B cell (primary cell): ENCODE measurements at regions not wholly inside any gene's neighbourhood (a gene's known extent, or its start where the extent isn't known, plus 50 kb on each side); places are given as distances from the start of the nearest gene placed in this dataset.

Experiments
- ATAC-seq: fragments of 200-7000 bp; cut with Tn5 transposase; one replicate; pipeline ENCODE4 v1.10.0; 2021; ENCODE audit warnings: low read depth, mild to moderate bottlenecking, moderate number of reproducible peaks, moderate library complexity
- CTCF ChIA-PET: fragments of 350-600 bp; sonication (Branson Sonifier 250); formaldehyde crosslinking; loops from one replicate; lab custom pipeline; 2021; ENCODE audit warnings: antibody characterized with exemption, inconsistent platforms; lab: Charles Lee
- POLR2A ChIA-PET: fragments of 350-600 bp; sonication (Branson Sonifier 250); formaldehyde crosslinking; loops from one replicate; lab custom pipeline; 2021; ENCODE audit warnings: antibody characterized with exemption; lab: Charles Lee
- DNase-seq: peaks from one replicate; pipeline ENCODE4 v3.0.0; 2013
- H2AFZ ChIP-seq: 2 replicates; pipeline ENCODE4 v1.6.1; 2012; ENCODE audit warnings: mild to moderate bottlenecking, low read depth, low read length; ENCODE audit not compliant: insufficient read depth, poor library complexity, severe bottlenecking
- H3K27ac ChIP-seq, 2 donors: 1 replicate in 1 of 2; 2 replicates in 1 of 2; pipeline ENCODE4 v1.5.1; 2012 to 2013; ENCODE audit warnings: low read length in 2 of 2, mild to moderate bottlenecking in 2 of 2, moderate library complexity in 1 of 2
- H3K27me3 ChIP-seq, 4 experiments: fragments of 200-600 bp in 1 of 4; sonication (generic) in 1 of 4; replicated peaks in 1 of 4; 1 replicate in 2 of 4; 2 replicates in 2 of 4; pipeline versions ENCODE4 v1.6.1 to v1.7.0; 2013 to 2016; ENCODE audit warnings: low read length in 3 of 4, mild to moderate bottlenecking in 2 of 4, mixed read lengths in 1 of 4, moderate library complexity in 1 of 4; ENCODE audit not compliant: insufficient read depth in 4 of 4, control insufficient read depth in 3 of 4; ENCODE audit errors: control extremely low read depth in 1 of 4
- H3K36me3 ChIP-seq, 2 experiments: replicated peaks in 1 of 2; 1 replicate in 1 of 2; 2 replicates in 1 of 2; pipeline versions ENCODE4 v1.6.1 to v1.7.1; 2013; ENCODE audit warnings: low read length in 1 of 2; ENCODE audit not compliant: insufficient read depth in 2 of 2, control insufficient read depth in 1 of 2; ENCODE audit errors: control extremely low read depth in 1 of 2, extremely low read depth in 1 of 2
- H3K4me1 ChIP-seq, 2 donors: fragments of 200-600 bp in 1 of 2; sonication (generic) in 1 of 2; 1 replicate in 1 of 2; 2 replicates in 1 of 2; pipeline versions ENCODE4 v1.5.1 to v1.6.1; 2013 to 2017; ENCODE audit warnings: low read length in 2 of 2; ENCODE audit not compliant: control insufficient read depth in 2 of 2, insufficient read depth in 2 of 2
- H3K4me2 ChIP-seq: replicated peaks from 2 replicates; pipeline ENCODE3; 2012; ENCODE audit warnings: mild to moderate bottlenecking, low read depth, low read length; ENCODE audit not compliant: poor library complexity, severe bottlenecking
- H3K4me3 ChIP-seq, 5 experiments: fragments of 200-600 bp in 1 of 5; sonication (generic) in 1 of 5; 1 replicate in 3 of 5; 2 replicates in 2 of 5; pipeline versions ENCODE4 v1.5.1 to v1.7.0; 2011 to 2016; ENCODE audit warnings: low read length in 4 of 5, mild to moderate bottlenecking in 4 of 5, low read depth in 2 of 5, control low read depth in 1 of 5, moderate library complexity in 1 of 5; ENCODE audit not compliant: insufficient read depth in 1 of 5; ENCODE audit errors: control extremely low read depth in 1 of 5, extremely low read depth in 1 of 5
- H3K79me2 ChIP-seq: fragments of 200-600 bp; sonication (generic); one replicate; pipeline ENCODE4 v1.6.0; 2016; ENCODE audit warnings: low read length; ENCODE audit not compliant: control insufficient read depth, insufficient read depth
- H3K9ac ChIP-seq: fragments of 200-600 bp; sonication (generic); 2 replicates; pipeline ENCODE4 v1.6.1; 2017; ENCODE audit warnings: mild to moderate bottlenecking, low read length, moderate library complexity
- H3K9me3 ChIP-seq, 3 donors: one replicate each; pipeline versions ENCODE4 v1.6.1 to v1.7.1; 2013; ENCODE audit warnings: low read length in 2 of 3; ENCODE audit not compliant: control insufficient read depth in 2 of 3, insufficient read depth in 1 of 3; ENCODE audit errors: control extremely low read depth in 1 of 3
- H4K20me1 ChIP-seq: 2 replicates; pipeline ENCODE4 v1.6.0; 2012; ENCODE audit warnings: mild to moderate bottlenecking, low read length; ENCODE audit not compliant: insufficient read depth, control insufficient read depth, poor library complexity, severe bottlenecking
- H3K27ac Mint-ChIP-seq: one replicate; pipeline ENCODE4 v1.8.0; 2021; ENCODE audit warnings: mixed read lengths
- H3K27me3 Mint-ChIP-seq: one replicate; pipeline ENCODE4 v1.8.0; 2021; ENCODE audit warnings: mixed read lengths
- H3K4me1 Mint-ChIP-seq: one replicate; pipeline ENCODE4 v1.8.0; 2021; ENCODE audit warnings: mixed read lengths
- H3K4me3 Mint-ChIP-seq: one replicate; pipeline ENCODE4 v1.8.0; 2021; ENCODE audit warnings: mixed read lengths
- H3K9me3 Mint-ChIP-seq: one replicate; pipeline ENCODE4 v1.8.0; 2022; ENCODE audit warnings: mixed read lengths; ENCODE audit not compliant: insufficient read depth
- CTCF ChIP-seq: fragments of 200-600 bp; IDR thresholded peaks from one replicate; pipeline ENCODE4 v1.8.0; 2022; ENCODE audit warnings: antibody characterized with exemption, mild to moderate bottlenecking
- EZH2 ChIP-seq: IDR thresholded peaks from 2 replicates; pipeline ENCODE4 v1.6.1; 2012; ENCODE audit warnings: borderline replicate concordance, low read depth, mild to moderate bottlenecking, moderate library complexity, low read length; ENCODE audit not compliant: insufficient read depth, poor library complexity, severe bottlenecking
- WGBS: methylation state at CpG from one replicate; pipeline ENCODE4 v1.1.5; 2013; ENCODE audit warnings: missing lambda C conversion rate; ENCODE audit not compliant: insufficient coverage; 5-methylcytosine and 5-hydroxymethylcytosine counted together
- intact Hi-C: fragments of 100-400 bp; cut with micrococcal nuclease; formaldehyde crosslinking; loops from one replicate; pipeline ENCODE4 v1.10.0; 2022

- H3K27ac Mint-ChIP-seq, result no peak overlapping the region
- POLR2A ChIA-PET, result no interaction called here
- Histone ChIP-seq H3K4me3 (no peak overlapping the region), H3K9me3 (no peaks in the 10 kb centered on the region), H3K4me1 (no peaks in the 10 kb centered on the region), H3K79me2 (no peaks in the 10 kb centered on the region), H4K20me1 (no peaks in the 10 kb centered on the region), H3K4me2 (no peak overlapping the region), H3K27me3 (no peaks in the 10 kb centered on the region), H3K36me3 (no peaks in the 10 kb centered on the region), H3K27ac (no peak overlapping the region), H3K9ac (no peak overlapping the region), H2AFZ (no peak overlapping the region)
- H3K4me1 Mint-ChIP-seq, result no peaks in the 10 kb centered on the region
- no CpG with 5 or more reads among the region's 1 CpG for WGBS
- intact Hi-C loops, result no loop called here
- ATAC-seq, result no peak
- H3K9me3 Mint-ChIP-seq, result peaks cover 2% of the 10 kb centered on the region
- no peak for TF ChIP-seq CTCF
- no peak for TF ChIP-seq EZH2
- DNase-seq, result no peak
- no peaks in the 10 kb centered on the region for H3K27me3 Mint-ChIP-seq
- CTCF ChIA-PET, result no interaction called here
- H3K4me3 Mint-ChIP-seq, result no peak overlapping the region
These were observed 241.7 kb upstream of the GHITM start for GRCh38 chr10:83897626-83898025.

DNA sequence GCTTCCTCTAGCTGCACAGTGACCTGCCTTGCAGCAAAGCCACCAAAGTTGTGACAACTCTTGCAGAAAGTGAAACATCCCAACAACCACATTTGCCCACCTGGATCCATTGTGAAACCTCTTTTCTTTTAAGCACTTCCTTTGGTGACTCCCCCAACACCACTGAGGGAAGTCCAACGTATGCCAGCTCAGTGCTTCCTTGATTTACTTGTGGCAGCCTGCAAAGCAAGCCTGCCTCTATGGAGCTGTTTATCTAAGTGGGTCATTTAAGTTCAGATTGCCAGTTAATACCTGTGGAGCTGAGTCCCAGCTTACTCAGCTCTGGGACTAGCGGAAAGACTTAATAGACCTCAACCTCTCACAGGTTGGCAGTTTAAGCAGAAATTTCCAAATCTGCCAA, 230.8 kb upstream of the GHITM start:
- WGBS, result 60% methylated on average over 2 of the region's 2 CpGs
- ChIA-PET POLR2A (no interaction called here), CTCF (no interaction called here)
- Histone ChIP-seq H3K79me2 (no peaks in the 10 kb centered on the region), H3K27ac (no peak overlapping the region), H4K20me1 (no peaks in the 10 kb centered on the region), H3K9me3 (no peaks in the 10 kb centered on the region), H3K4me2 (no peak overlapping the region), H2AFZ (no peak overlapping the region), H3K9ac (no peak overlapping the region), H3K27me3 (no peaks in the 10 kb centered on the region), H3K4me1 (no peaks in the 10 kb centered on the region), H3K36me3 (no peaks in the 10 kb centered on the region), H3K4me3 (no peak overlapping the region)
- no peak for ATAC-seq
- H3K4me1 Mint-ChIP-seq, result no peaks in the 10 kb centered on the region
- intact Hi-C loops, result no loop called here
- TF ChIP-seq CTCF (no peak), EZH2 (no peak)
- H3K4me3 Mint-ChIP-seq, result no peak overlapping the region
- no peak overlapping the region for H3K27ac Mint-ChIP-seq
- no peaks in the 10 kb centered on the region for H3K9me3 Mint-ChIP-seq
- DNase-seq, result no peak
- H3K27me3 Mint-ChIP-seq, result no peaks in the 10 kb centered on the region
